GM12892 (cell line): ENCODE measurements at regions not wholly inside any gene's neighbourhood (a gene's known extent, or its start where the extent isn't known, plus 50 kb on each side); places are given as distances from the start of the nearest gene placed in this dataset.

ENCODE experiments used
- POLR2A ChIP-seq: IDR thresholded peaks from 2 replicates; pipeline ENCODE4 v1.6.1; 2011; ENCODE audit warnings: low read depth, low read length, control low read depth
- POLR2AphosphoS5 ChIP-seq: IDR thresholded peaks from 2 replicates; pipeline ENCODE4 v1.6.1; 2011; ENCODE audit warnings: low read depth, low read length, control low read depth
- TAF1 ChIP-seq: IDR thresholded peaks from 2 replicates; pipeline ENCODE4 v1.6.1; 2011; ENCODE audit warnings: low read depth, mild to moderate bottlenecking, control low read depth, low read length, borderline replicate concordance

DNA sequence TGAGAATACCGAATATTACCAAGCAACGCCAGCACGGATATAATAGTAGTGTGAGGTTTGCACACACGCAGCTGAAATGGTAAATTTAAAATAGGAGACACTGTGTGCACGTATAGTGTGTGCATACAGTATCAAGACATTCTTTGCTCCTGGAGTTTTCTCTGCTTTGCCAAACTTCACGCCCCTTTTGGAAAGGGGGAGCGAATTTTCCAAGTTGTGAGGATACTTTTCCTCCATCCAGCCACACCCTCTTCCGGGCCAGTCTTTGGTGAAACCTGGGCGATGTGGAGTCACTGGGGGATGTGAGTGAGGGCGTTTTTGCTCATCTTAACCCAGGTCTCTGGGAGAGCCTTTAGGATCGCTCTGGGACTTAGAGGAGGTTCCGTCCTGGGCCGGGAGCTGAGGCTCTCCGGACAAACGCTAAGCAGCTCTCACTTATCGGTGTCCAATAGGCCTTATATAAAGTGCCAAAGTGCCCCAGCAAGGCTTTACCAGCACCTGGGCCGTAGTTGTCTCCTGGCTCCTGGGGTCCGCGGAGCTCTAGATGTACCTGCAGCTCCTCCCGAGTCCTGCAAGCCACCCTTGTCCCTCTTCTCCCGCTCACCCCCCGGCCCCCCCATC is 160.0 kb upstream of the MKI67 start:
- TF ChIP-seq POLR2AphosphoS5 (no peak), TAF1 (no peak), POLR2A (no peak)
